ENCODE measurements at regions not wholly inside any gene's neighbourhood (a gene's known extent, or its start where the extent isn't known, plus 50 kb on each side); places are given as distances from the start of the nearest gene placed in this dataset.

- POLR2A ChIA-PET, result no interaction called here
- CTCF ChIA-PET, result interaction anchor here (0.9 to 2.7 kb wide), 7 partner anchors 8 to 51 kb away, joined by 3 to 21 read pairs (median 7); no protein-coding TSS in a partner anchor
- DNase-seq (ENCODE audit: extremely low spot score), result no peak
Measured at GRCh38 chr12:94761559-94761958, 111.2 kb upstream of the TMCC3 start.

DNA sequence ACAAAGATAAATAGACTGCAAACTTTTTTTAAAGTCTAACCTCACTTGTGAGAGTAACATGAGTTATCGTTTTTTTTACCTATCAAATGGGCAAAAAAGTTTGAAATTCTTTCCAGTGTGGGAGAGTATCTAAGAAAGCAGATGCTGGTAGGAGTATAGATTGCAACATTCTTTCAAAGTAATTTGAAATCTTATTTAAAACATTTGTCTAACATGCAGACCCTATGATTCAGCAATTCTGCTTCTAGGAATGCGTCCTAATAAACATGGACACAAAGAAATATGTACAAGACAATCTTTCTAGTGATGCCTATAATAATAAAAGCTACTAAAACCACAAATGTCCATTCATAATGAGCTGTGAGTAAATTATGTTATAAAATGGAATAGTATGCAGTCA, 110.4 kb upstream of the TMCC3 start:
- ChIA-PET POLR2A (no interaction called here), CTCF (interaction anchor here (0.9 kb wide), 1 partner anchor 27 kb away, joined by 4 read pairs; no protein-coding TSS in a partner anchor)
- no peak for DNase-seq (ENCODE audit: extremely low spot score)
- TF ChIP-seq CTCF (IDR thresholded peaks at IDR 0.05; ENCODE audit: control extremely low read depth, extremely low read depth, low read depth, missing control alignments), result no peak

More at GRCh38 chr12:94761559-94761958, 111.2 kb upstream of the TMCC3 start:
- TF ChIP-seq CTCF (IDR thresholded peaks at IDR 0.05; ENCODE audit: control extremely low read depth, extremely low read depth, low read depth, missing control alignments), result no peak

GRCh38 chr12:94756789-94757188, 106.4 kb upstream of the TMCC3 start:
- no peak for TF ChIP-seq CTCF (IDR thresholded peaks at IDR 0.05; ENCODE audit: control extremely low read depth, extremely low read depth, low read depth, missing control alignments)
- no peak for DNase-seq (ENCODE audit: extremely low spot score)
- POLR2A ChIA-PET, result no interaction called here
- CTCF ChIA-PET, result interaction anchor here (1.6 kb wide), 1 partner anchor 26 kb away, joined by 4 read pairs; no protein-coding TSS in a partner anchor

DNA sequence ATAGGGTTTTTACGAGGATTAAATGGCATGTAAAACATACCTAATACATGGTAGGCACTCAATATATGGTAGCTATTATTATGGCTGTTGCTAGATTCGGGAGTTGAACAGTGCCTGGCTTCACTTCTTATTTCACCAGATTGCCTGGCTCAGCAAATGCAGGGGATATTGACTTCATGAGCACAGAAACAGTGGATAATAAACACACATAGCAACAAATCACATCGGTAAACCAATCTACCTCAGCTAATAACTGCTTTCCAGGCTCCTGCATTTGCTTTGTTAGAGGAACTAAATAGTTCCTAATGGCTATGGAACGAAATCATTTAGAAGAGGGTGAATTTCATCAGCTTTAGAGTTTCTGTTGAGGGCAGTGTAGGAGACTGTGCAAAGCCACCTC, 105.2 kb upstream of the TMCC3 start:
- DNase-seq (ENCODE audit: extremely low spot score), result no peak
- POLR2A ChIA-PET, result no interaction called here
- TF ChIP-seq CTCF (IDR thresholded peaks at IDR 0.05; ENCODE audit: control extremely low read depth, extremely low read depth, low read depth, missing control alignments), result no peak
- CTCF ChIA-PET, result interaction anchor here (0.8 to 1.6 kb wide), 6 partner anchors 8 to 106 kb away, joined by 3 to 4 read pairs (median 3); no protein-coding TSS in a partner anchor

DNA sequence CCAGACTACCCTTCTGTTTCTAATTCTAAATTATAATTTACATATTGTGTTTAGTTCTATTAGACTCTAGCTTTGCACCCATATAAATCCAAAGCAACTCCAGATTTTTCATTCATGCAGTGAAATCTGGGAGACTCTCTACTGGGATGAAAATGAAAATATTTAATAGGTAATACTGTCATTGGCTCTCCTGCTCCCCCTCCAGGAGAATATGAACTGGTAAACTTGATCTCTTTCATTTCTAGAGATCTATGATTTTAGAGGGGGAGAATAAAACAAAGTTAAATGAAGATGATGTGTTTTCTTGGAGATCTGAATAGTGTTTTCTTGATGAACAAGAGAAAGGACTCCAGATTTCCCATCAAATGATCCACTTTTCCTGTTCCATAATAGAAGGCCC, 104.3 kb upstream of the TMCC3 start:
- DNase-seq (ENCODE audit: extremely low spot score), result no peak
- peak; percentile 11 for TF ChIP-seq CTCF (IDR thresholded peaks at IDR 0.05; ENCODE audit: control extremely low read depth, extremely low read depth, low read depth, missing control alignments)
- ChIA-PET CTCF (interaction anchor here (3.0 kb wide), 1 partner anchor 8 kb away, joined by 10 read pairs; no protein-coding TSS in a partner anchor), POLR2A (no interaction called here)

DNA sequence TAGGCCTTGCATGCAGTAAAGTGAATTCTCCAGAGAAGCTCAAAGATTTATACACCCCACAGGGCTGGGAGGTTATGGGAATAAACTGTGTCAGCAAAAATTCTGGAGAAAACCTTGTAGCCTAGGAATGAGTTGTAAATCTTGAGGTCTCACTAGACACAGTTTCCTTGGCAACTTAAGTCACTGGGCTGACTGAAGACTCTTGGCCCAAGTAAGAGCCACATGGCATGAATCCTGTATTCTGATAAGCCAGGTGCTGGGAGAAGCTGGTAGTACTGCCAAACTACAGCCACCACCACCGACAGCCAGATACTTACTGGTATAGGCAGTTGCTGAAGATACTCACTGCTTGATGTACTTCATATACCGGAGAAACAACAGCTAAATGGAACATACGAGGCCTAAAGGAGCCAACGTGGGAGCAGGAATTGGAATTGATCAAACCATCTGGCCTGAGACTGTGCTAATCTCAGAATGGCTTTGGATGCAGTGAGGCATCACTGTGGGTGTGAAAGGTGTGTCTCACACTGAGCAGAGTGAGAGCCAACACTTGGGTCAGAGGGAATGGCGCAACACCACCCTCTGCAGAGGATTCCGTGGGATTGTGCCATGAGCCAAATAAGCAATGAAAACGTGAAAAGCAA, 102.8 kb upstream of the TMCC3 start:
- ChIA-PET CTCF (interaction anchor here (1.2 to 3.0 kb wide), 4 partner anchors 10 to 21 kb away, joined by 3 to 10 read pairs (median 4); no protein-coding TSS in a partner anchor), POLR2A (no interaction called here)
- no peak for DNase-seq (ENCODE audit: extremely low spot score)

More for the DNA sequence above, 102.8 kb upstream of the TMCC3 start:
- TF ChIP-seq CTCF (IDR thresholded peaks at IDR 0.05; ENCODE audit: control extremely low read depth, extremely low read depth, low read depth, missing control alignments), result no peak

All from GM10248 (cell line).